Neural progenitor cell (in vitro differentiated cells): ENCODE measurements at regions not wholly inside any gene's neighbourhood (a gene's known extent, or its start where the extent isn't known, plus 50 kb on each side); places are given as distances from the start of the nearest gene placed in this dataset.

Source experiments
- DNase-seq: peaks from one replicate; pipeline ENCODE4 v3.0.0-alpha.2; 2016; ENCODE audit warnings: low spot score
- H2AFZ ChIP-seq: fragments of 200-600 bp; sonication (generic); replicated peaks from 2 replicates; pipeline ENCODE4 v1.6.1; 2016; ENCODE audit warnings: antibody characterized with exemption
- H3F3A ChIP-seq: fragments of 200-600 bp; sonication (generic); 2 replicates; pipeline ENCODE4 v1.6.1; 2016; ENCODE audit warnings: antibody characterized with exemption, low read depth
- H3K27ac ChIP-seq: fragments of 200-600 bp; sonication (generic); 2 replicates; pipeline ENCODE4 v1.5.1; 2016; ENCODE audit warnings: mild to moderate bottlenecking
- H3K27me3 ChIP-seq: fragments of 200-600 bp; sonication (generic); 2 replicates; pipeline ENCODE4 v1.6.1; 2016; ENCODE audit warnings: mild to moderate bottlenecking, moderate library complexity
- H3K36me3 ChIP-seq: fragments of 200-600 bp; sonication (generic); 2 replicates; pipeline ENCODE4 v1.5.1; 2016
- H3K4me1 ChIP-seq: fragments of 200-600 bp; sonication (generic); 2 replicates; pipeline ENCODE4 v1.6.1; 2016; ENCODE audit warnings: mixed run types
- H3K4me2 ChIP-seq: fragments of 200-600 bp; sonication (generic); 2 replicates; pipeline ENCODE4 v1.6.1; 2016
- H3K4me3 ChIP-seq: fragments of 200-600 bp; sonication (generic); 2 replicates; pipeline ENCODE4 v1.5.1; 2016
- H3K79me2 ChIP-seq: fragments of 200-600 bp; sonication (generic); 2 replicates; pipeline ENCODE4 v1.6.1; 2016; ENCODE audit warnings: low read depth
- H3K9ac ChIP-seq: fragments of 200-600 bp; sonication (generic); 2 replicates; pipeline ENCODE4 v1.6.1; 2016
- H3K9me3 ChIP-seq: fragments of 200-600 bp; sonication (generic); 2 replicates; pipeline ENCODE4 v1.5.1; 2016; ENCODE audit warnings: low read depth
- H4K20me1 ChIP-seq: fragments of 200-600 bp; sonication (generic); 2 replicates; pipeline ENCODE4 v1.6.1; 2016; ENCODE audit warnings: low read depth
- H3K27ac Mint-ChIP-seq: 3 replicates; pipeline ENCODE4 v1.8.0; 2021; ENCODE audit warnings: mixed read lengths
- H3K27me3 Mint-ChIP-seq: 2 replicates; pipeline ENCODE4 v1.8.0; 2022; ENCODE audit warnings: low read depth, mild to moderate bottlenecking, inconsistent platforms, moderate library complexity, mixed read lengths; ENCODE audit not compliant: insufficient read depth
- H3K36me3 Mint-ChIP-seq: 3 replicates; pipeline ENCODE4 v1.8.0; 2021; ENCODE audit warnings: mixed read lengths
- H3K4me1 Mint-ChIP-seq: 3 replicates; pipeline ENCODE4 v1.8.0; 2021; ENCODE audit warnings: mixed read lengths
- H3K4me3 Mint-ChIP-seq: 3 replicates; pipeline ENCODE4 v1.8.0; 2021; ENCODE audit warnings: mild to moderate bottlenecking, moderate library complexity, mixed read lengths
- H3K9me3 Mint-ChIP-seq: 3 replicates; pipeline ENCODE4 v1.8.0; 2020; ENCODE audit warnings: mixed read lengths
- EZH2 ChIP-seq: fragments of 200-600 bp; sonication (generic); IDR thresholded peaks from 2 replicates; pipeline ENCODE4 v1.6.1; 2017; ENCODE audit warnings: antibody characterized with exemption, mild to moderate bottlenecking, moderate library complexity
- EZH2phosphoT487 ChIP-seq: fragments of 200-600 bp; sonication (generic); IDR thresholded peaks from 2 replicates; pipeline ENCODE4 v1.6.1; 2017; ENCODE audit warnings: antibody characterized with exemption
- TF ChIP-seq, protein P1 (sequence below): fragments of 200-600 bp; sonication (generic); IDR thresholded peaks from 2 replicates; pipeline ENCODE4 v1.5.1; 2017; ENCODE audit warnings: antibody characterized with exemption, mild to moderate bottlenecking

DNA sequence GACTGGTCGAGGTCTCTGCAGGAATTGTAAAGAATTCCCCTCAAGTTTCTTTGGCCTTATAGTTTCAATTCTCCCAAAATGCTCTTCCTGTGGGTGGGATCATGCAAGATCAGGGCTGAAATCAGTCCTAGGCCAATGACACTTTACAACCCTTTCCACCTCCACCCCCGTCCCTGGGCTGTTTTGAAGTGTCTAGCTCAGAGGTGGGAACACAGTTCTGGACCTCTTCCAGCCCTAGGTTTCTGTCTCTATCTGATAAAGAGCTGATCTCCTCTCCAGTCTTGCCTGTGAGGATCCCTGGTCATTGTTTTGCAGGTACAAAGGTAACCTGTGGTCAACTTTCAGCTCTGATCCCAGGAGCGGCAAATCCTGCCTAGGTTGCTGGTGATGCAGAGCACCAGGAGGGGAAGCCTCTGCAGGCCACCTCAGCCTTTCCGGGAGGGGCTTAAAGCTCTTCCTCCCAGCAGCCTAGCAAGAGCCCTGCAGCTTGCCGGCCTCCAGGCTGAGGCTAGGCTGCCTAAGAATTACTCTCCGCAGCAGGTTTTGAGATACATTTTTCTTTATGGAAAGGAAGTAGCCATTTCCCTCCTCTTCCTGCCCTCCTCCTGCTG lies 69.8 kb upstream of the WIPF1 start:
- no peak overlapping the region for H3K27ac Mint-ChIP-seq
- no peaks in the 10 kb centered on the region for H3K79me2 ChIP-seq
- peaks cover 28% of the 10 kb centered on the region for H3K4me1 Mint-ChIP-seq
- H3K27me3 Mint-ChIP-seq = peaks cover 4% of the 10 kb centered on the region
- peak overlapping the region; percentile 79 for H3K27ac ChIP-seq
- H4K20me1 ChIP-seq = no peaks in the 10 kb centered on the region
- no peaks in the 10 kb centered on the region for H3K9me3 ChIP-seq
- H3K9ac ChIP-seq = no peak overlapping the region
- no peaks in the 10 kb centered on the region for H3K27me3 ChIP-seq
- H3K36me3 ChIP-seq = peaks cover 4% of the 10 kb centered on the region
- TF ChIP-seq, protein P1, sequence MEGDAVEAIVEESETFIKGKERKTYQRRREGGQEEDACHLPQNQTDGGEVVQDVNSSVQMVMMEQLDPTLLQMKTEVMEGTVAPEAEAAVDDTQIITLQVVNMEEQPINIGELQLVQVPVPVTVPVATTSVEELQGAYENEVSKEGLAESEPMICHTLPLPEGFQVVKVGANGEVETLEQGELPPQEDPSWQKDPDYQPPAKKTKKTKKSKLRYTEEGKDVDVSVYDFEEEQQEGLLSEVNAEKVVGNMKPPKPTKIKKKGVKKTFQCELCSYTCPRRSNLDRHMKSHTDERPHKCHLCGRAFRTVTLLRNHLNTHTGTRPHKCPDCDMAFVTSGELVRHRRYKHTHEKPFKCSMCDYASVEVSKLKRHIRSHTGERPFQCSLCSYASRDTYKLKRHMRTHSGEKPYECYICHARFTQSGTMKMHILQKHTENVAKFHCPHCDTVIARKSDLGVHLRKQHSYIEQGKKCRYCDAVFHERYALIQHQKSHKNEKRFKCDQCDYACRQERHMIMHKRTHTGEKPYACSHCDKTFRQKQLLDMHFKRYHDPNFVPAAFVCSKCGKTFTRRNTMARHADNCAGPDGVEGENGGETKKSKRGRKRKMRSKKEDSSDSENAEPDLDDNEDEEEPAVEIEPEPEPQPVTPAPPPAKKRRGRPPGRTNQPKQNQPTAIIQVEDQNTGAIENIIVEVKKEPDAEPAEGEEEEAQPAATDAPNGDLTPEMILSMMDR = no peak
- TF ChIP-seq EZH2phosphoT487 (no peak), EZH2 (no peak)
- peak overlapping the region; percentile 47 for H3K4me2 ChIP-seq
- H3K4me3 ChIP-seq = no peak overlapping the region
- H3K4me1 ChIP-seq = peaks cover 34% of the 10 kb centered on the region
- DNase-seq = peak; percentile 34
- H3K9me3 Mint-ChIP-seq = peaks cover 16% of the 10 kb centered on the region
- peaks cover 23% of the 10 kb centered on the region for H3F3A ChIP-seq
- H2AFZ ChIP-seq = no peak overlapping the region
- peaks cover 15% of the 10 kb centered on the region for H3K36me3 Mint-ChIP-seq
- no peak overlapping the region for H3K4me3 Mint-ChIP-seq

DNA sequence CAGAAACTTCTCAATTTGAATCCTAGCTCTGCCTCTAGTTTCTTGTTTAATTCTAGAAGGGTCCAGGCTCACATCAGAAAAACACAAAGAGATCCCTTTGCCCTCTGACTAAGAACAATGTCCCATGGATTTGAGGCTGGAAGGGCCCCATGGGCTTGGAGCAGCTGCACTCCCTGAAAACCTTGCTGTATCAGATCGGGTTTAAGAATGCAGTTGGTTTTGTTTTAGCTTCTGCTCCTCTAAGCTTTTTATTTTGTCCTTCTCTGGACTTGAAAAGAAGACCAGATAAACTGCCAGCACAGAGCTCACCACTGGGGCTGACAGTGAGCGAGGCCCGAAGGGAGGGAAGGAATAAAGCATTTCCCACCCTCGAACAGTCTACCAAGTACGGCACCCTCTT lies 69.2 kb upstream of the WIPF1 start:
- Histone ChIP-seq H3K36me3 (no peaks in the 10 kb centered on the region), H4K20me1 (no peaks in the 10 kb centered on the region), H3K4me3 (no peak overlapping the region), H3F3A (peaks cover 23% of the 10 kb centered on the region), H3K4me2 (peak overlapping the region; percentile 47), H3K27ac (peak overlapping the region; percentile 79), H3K79me2 (no peaks in the 10 kb centered on the region), H3K9me3 (no peaks in the 10 kb centered on the region), H3K9ac (no peak overlapping the region), H3K4me1 (peaks cover 34% of the 10 kb centered on the region), H3K27me3 (no peaks in the 10 kb centered on the region), H2AFZ (no peak overlapping the region)
- Mint-ChIP-seq H3K9me3 (peaks cover 11% of the 10 kb centered on the region), H3K27ac (peak overlapping the region; percentile 42), H3K36me3 (peaks cover 10% of the 10 kb centered on the region), H3K4me3 (no peak overlapping the region), H3K27me3 (peaks cover 4% of the 10 kb centered on the region), H3K4me1 (peaks cover 28% of the 10 kb centered on the region)
- TF ChIP-seq EZH2phosphoT487 (no peak), EZH2 (no peak)
- TF ChIP-seq, protein P1 = no peak
- DNase-seq = peak; percentile 41

DNA sequence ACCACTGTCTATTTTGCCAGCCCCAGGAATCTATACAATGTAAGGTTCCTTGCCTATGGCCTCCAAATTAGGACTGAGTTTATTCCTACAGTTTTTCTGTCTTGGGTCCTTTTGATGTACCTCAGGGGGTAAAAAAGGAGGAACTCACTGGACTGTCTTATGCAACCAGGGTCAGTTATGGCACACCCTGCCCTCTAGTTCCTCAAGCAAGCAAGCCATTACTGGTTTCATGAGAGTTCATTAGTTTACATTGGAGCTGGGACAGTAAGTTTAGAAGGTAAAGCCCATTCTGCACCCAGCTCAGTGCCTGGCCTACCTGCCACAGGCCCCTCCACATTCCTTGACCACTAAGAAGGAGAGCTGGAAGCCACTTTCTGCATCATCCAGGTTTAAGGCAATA lies 68.7 kb upstream of the WIPF1 start:
- H3K36me3 ChIP-seq = no peaks in the 10 kb centered on the region
- peaks cover 28% of the 10 kb centered on the region for H3K4me1 Mint-ChIP-seq
- no peaks in the 10 kb centered on the region for H3K9me3 ChIP-seq
- H3K9ac ChIP-seq = no peak overlapping the region
- H3K4me3 ChIP-seq = no peak overlapping the region
- no peaks in the 10 kb centered on the region for H3K27me3 ChIP-seq
- no peaks in the 10 kb centered on the region for H4K20me1 ChIP-seq
- H3K27ac ChIP-seq = peak overlapping the region; percentile 79
- no peaks in the 10 kb centered on the region for H3K79me2 ChIP-seq
- peak overlapping the region; percentile 21 for H3K27ac Mint-ChIP-seq
- TF ChIP-seq EZH2phosphoT487 = no peak
- TF ChIP-seq, protein P1 = no peak
- TF ChIP-seq EZH2 = no peak
- H3K4me3 Mint-ChIP-seq = no peak overlapping the region
- no peak overlapping the region for H2AFZ ChIP-seq
- peaks cover 23% of the 10 kb centered on the region for H3F3A ChIP-seq
- peaks cover 4% of the 10 kb centered on the region for H3K27me3 Mint-ChIP-seq
- peaks cover 7% of the 10 kb centered on the region for H3K9me3 Mint-ChIP-seq
- DNase-seq = no peak
- H3K4me2 ChIP-seq = peak overlapping the region; percentile 47
- H3K36me3 Mint-ChIP-seq = peaks cover 7% of the 10 kb centered on the region
- peaks cover 34% of the 10 kb centered on the region for H3K4me1 ChIP-seq
